Activated naive CD8-positive, alpha-beta T cell treated with anti-CD3 and anti-CD28 coated beads, Interleukin-2, amount 50 U/mL, for 16 hours (primary cell): ENCODE measurements at regions not wholly inside any gene's neighbourhood (a gene's known extent, or its start where the extent isn't known, plus 50 kb on each side); places are given as distances from the start of the nearest gene placed in this dataset.

Experiments used
- DNase-seq: peaks from one replicate; pipeline ENCODE4 v3.0.0-alpha.2; 2020; ENCODE audit warnings: low read depth, low spot score

- no peak for DNase-seq
These were observed 997.9 kb upstream of the TENM3 start for GRCh38 chr4:181245326-181245725.

GRCh38 chr4:181249031-181249430 is 994.2 kb upstream of the TENM3 start:
- no peak for DNase-seq

- DNase-seq, result no peak
These were observed 988.4 kb upstream of the TENM3 start for GRCh38 chr4:181254771-181255170.

- no peak for DNase-seq
These were observed 984.6 kb upstream of the TENM3 start for GRCh38 chr4:181258569-181258968.

- no peak for DNase-seq
These were observed 984.0 kb upstream of the TENM3 start for GRCh38 chr4:181259081-181259709.

- DNase-seq, result no peak
These were observed 981.9 kb upstream of the TENM3 start for GRCh38 chr4:181261279-181261678.

- no peak for DNase-seq
These were observed 978.3 kb upstream of the TENM3 start for GRCh38 chr4:181264893-181265292.

- no peak for DNase-seq
These were observed 977.8 kb upstream of the TENM3 start for GRCh38 chr4:181265370-181265769.

- DNase-seq, result no peak
These were observed 972.0 kb upstream of the TENM3 start for GRCh38 chr4:181271116-181271640.

GRCh38 chr4:181272422-181272821 is 970.8 kb upstream of the TENM3 start:
- no peak for DNase-seq

GRCh38 chr4:181278941-181279340 is 964.3 kb upstream of the TENM3 start:
- no peak for DNase-seq

GRCh38 chr4:181281451-181281850 is 961.8 kb upstream of the TENM3 start:
- no peak for DNase-seq

GRCh38 chr4:181289198-181289597 is 954.0 kb upstream of the TENM3 start:
- DNase-seq, result no peak

GRCh38 chr4:181291615-181292014 is 951.6 kb upstream of the TENM3 start:
- no peak for DNase-seq

GRCh38 chr4:181293014-181293413 is 950.2 kb upstream of the TENM3 start:
- no peak for DNase-seq

- no peak for DNase-seq
These were observed 949.7 kb upstream of the TENM3 start for GRCh38 chr4:181293541-181293940.

- DNase-seq, result no peak
These were observed 948.8 kb upstream of the TENM3 start for GRCh38 chr4:181294421-181294820.

GRCh38 chr4:181301735-181302710 is 941.2 kb upstream of the TENM3 start:
- no peak for DNase-seq

GRCh38 chr4:181307824-181308223 is 935.4 kb upstream of the TENM3 start:
- no peak for DNase-seq

GRCh38 chr4:181308476-181309312 is 934.5 kb upstream of the TENM3 start:
- DNase-seq, result no peak

- no peak for DNase-seq
These were observed 931.1 kb upstream of the TENM3 start for GRCh38 chr4:181312066-181312465.

- no peak for DNase-seq
These were observed 923.6 kb upstream of the TENM3 start for GRCh38 chr4:181319629-181320028.
